ENCODE measurements at regions not wholly inside any gene's neighbourhood (a gene's known extent, or its start where the extent isn't known, plus 50 kb on each side); places are given as distances from the start of the nearest gene placed in this dataset.
A peak's percentile ranks its signal among the peaks of the same experiment; 100 is the strongest.

DNA sequence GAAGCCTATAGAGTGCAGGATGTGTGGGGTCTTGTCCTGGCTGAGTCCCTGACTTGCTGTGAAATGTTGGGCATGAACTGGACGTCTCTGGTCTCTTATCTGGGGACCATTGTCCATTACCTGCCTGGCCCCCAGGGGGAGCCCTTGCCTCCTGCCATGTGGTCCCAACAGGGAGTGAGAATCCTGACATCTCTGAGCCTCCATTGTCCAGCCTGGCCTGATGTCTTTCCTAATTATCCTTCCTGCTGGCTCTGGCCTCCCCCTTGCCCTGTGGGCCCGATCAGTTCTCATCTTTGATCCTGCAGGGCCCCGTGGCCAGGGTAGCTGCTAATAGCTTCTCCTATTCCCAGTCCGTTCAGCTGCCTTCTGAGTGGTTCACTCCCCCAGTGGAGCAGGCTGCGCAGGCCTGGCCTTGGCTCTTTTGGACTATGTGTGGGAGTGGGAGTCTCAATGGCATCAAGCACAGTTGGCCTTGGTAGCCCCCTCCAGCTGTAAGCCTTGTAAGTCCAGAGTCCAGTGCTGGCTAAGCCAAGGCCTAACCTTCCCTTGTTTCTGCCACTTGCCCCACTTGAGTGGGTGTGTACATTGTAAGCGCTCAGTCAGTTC lies 77.9 kb upstream of the RALY start:
- ChIA-PET POLR2A (interaction anchor here (2.0 kb wide), 1 partner anchor 77 kb away, joined by 9 read pairs; the partner anchor contains the start of gene RALY), CTCF (interaction anchor here (0.8 to 2.6 kb wide), 8 partner anchors 8 to 127 kb away, joined by 3 to 12 read pairs (median 5); partner anchors contain the start of gene RALY)
- H3K9me3 ChIP-seq (replicated peaks; ENCODE audit: control insufficient read depth, insufficient read depth, low read length), result no peaks in the 10 kb centered on the region
- H2AFZ ChIP-seq (ENCODE audit: low read depth, low read length), result no peak overlapping the region
- intact Hi-C loops (cut with micrococcal nuclease), result loop anchor here (1.0 kb wide), 3 partner anchors 53 to 124 kb away; partner anchors contain the start of gene RALY
- no peak overlapping the region for H3K9ac ChIP-seq (replicated peaks; ENCODE audit: extremely low read depth, insufficient read depth, low read length)
- no peak for TF ChIP-seq FOS (IDR thresholded peaks at IDR 0.05; ENCODE audit: borderline replicate concordance, insufficient read depth, low read length)
- TF ChIP-seq, protein P1, sequence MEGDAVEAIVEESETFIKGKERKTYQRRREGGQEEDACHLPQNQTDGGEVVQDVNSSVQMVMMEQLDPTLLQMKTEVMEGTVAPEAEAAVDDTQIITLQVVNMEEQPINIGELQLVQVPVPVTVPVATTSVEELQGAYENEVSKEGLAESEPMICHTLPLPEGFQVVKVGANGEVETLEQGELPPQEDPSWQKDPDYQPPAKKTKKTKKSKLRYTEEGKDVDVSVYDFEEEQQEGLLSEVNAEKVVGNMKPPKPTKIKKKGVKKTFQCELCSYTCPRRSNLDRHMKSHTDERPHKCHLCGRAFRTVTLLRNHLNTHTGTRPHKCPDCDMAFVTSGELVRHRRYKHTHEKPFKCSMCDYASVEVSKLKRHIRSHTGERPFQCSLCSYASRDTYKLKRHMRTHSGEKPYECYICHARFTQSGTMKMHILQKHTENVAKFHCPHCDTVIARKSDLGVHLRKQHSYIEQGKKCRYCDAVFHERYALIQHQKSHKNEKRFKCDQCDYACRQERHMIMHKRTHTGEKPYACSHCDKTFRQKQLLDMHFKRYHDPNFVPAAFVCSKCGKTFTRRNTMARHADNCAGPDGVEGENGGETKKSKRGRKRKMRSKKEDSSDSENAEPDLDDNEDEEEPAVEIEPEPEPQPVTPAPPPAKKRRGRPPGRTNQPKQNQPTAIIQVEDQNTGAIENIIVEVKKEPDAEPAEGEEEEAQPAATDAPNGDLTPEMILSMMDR (IDR thresholded peaks at IDR 0.05; ENCODE audit: extremely low read depth in 1 of 2, insufficient read depth in 1 of 2, low read depth in 1 of 2, low read length in 2 of 2), result peak; percentile 47 to 55
- DNase-seq (ENCODE audit: low read depth, low spot score) (no peak), FAIRE-seq (no peak)
- peaks cover 16% of the 10 kb centered on the region for H3K4me1 ChIP-seq (ENCODE audit: control insufficient read depth, extremely low read depth, insufficient read depth, low read length)
- H3K4me3 ChIP-seq (replicated peaks in 1 of 3; ENCODE audit: insufficient read depth in 1 of 3, low read depth in 1 of 3, low read length in 3 of 3), result no peak overlapping the region
- H3K27me3 ChIP-seq (ENCODE audit: control insufficient read depth in 2 of 2, insufficient read depth in 2 of 2, low read length in 2 of 2), result peaks cover 0 to 2% of the 10 kb centered on the region in 2 experiments
- H3K79me2 ChIP-seq (ENCODE audit: control insufficient read depth, insufficient read depth, low read length), result no peaks in the 10 kb centered on the region
- no peaks in the 10 kb centered on the region for H3K36me3 ChIP-seq (ENCODE audit: control insufficient read depth in 2 of 2, extremely low read depth in 1 of 2, insufficient read depth in 2 of 2, low read length in 2 of 2)
- H4K20me1 ChIP-seq (replicated peaks; ENCODE audit: control insufficient read depth, extremely low read depth, insufficient read depth, low read length), result no peaks in the 10 kb centered on the region
- BruUV-seq (replicated peaks), result no TSS peak
- dilution Hi-C loops (cut with MboI; ENCODE audit: extremely low pct_ligation_motif_present, low sequenced_read_pairs), result no loop called here
- no peaks in the 10 kb centered on the region for H3K9me1 ChIP-seq (replicated peaks; ENCODE audit: control insufficient read depth, extremely low read depth, insufficient read depth, low read length)
- no peak overlapping the region for H3K4me2 ChIP-seq (ENCODE audit: insufficient read depth, low read length)
- H3K27ac ChIP-seq (ENCODE audit: insufficient read depth, low read depth, low read length), result no peak overlapping the region

- no peak for DNase-seq (ENCODE audit: low read depth, low spot score)
- POLR2A ChIA-PET, result no interaction called here
- Histone ChIP-seq H3K27ac (ENCODE audit: insufficient read depth, low read depth, low read length) (no peak overlapping the region), H4K20me1 (replicated peaks; ENCODE audit: control insufficient read depth, extremely low read depth, insufficient read depth, low read length) (no peaks in the 10 kb centered on the region), H3K27me3 (ENCODE audit: control insufficient read depth in 2 of 2, insufficient read depth in 2 of 2, low read length in 2 of 2) (peaks cover 0 to 2% of the 10 kb centered on the region in 2 experiments), H3K36me3 (ENCODE audit: control insufficient read depth in 2 of 2, extremely low read depth in 1 of 2, insufficient read depth in 2 of 2, low read length in 2 of 2) (no peaks in the 10 kb centered on the region), H2AFZ (ENCODE audit: low read depth, low read length) (no peak overlapping the region), H3K79me2 (ENCODE audit: control insufficient read depth, insufficient read depth, low read length) (no peaks in the 10 kb centered on the region), H3K4me1 (ENCODE audit: control insufficient read depth, extremely low read depth, insufficient read depth, low read length) (peaks cover 16% of the 10 kb centered on the region), H3K9me3 (replicated peaks; ENCODE audit: control insufficient read depth, insufficient read depth, low read length) (no peaks in the 10 kb centered on the region), H3K4me3 (replicated peaks in 1 of 3; ENCODE audit: insufficient read depth in 1 of 3, low read depth in 1 of 3, low read length in 3 of 3) (no peak overlapping the region), H3K9ac (replicated peaks; ENCODE audit: extremely low read depth, insufficient read depth, low read length) (no peak overlapping the region), H3K4me2 (ENCODE audit: insufficient read depth, low read length) (no peak overlapping the region), H3K9me1 (replicated peaks; ENCODE audit: control insufficient read depth, extremely low read depth, insufficient read depth, low read length) (no peaks in the 10 kb centered on the region)
- dilution Hi-C loops (cut with MboI; ENCODE audit: extremely low pct_ligation_motif_present, low sequenced_read_pairs), result no loop called here
- TF ChIP-seq GATA2 (IDR thresholded peaks at IDR 0.05; ENCODE audit: insufficient read depth, insufficient read length, low read depth, low read length) (no peak), POLR2AphosphoS5 (IDR thresholded peaks at IDR 0.05; ENCODE audit: insufficient read depth, low read depth, low read length) (no peak), FOS (IDR thresholded peaks at IDR 0.05; ENCODE audit: borderline replicate concordance, insufficient read depth, low read length) (no peak), MAX (IDR thresholded peaks at IDR 0.05; ENCODE audit: insufficient read depth, insufficient read length) (no peak), MYC (IDR thresholded peaks at IDR 0.05; ENCODE audit: low read depth, low read length) (no peak)
- BruUV-seq (replicated peaks), result no TSS peak
- FAIRE-seq, result no peak
- CTCF ChIA-PET, result no interaction called here
- intact Hi-C loops (cut with micrococcal nuclease), result no loop called here
These were observed 76.9 kb upstream of the RALY start for GRCh38 chr20:33916768-33917167.
